AG04450 (cell line): ENCODE measurements at regions not wholly inside any gene's neighbourhood (a gene's known extent, or its start where the extent isn't known, plus 50 kb on each side); places are given as distances from the start of the nearest gene placed in this dataset.
A peak's percentile ranks its signal among the peaks of the same experiment; 100 is the strongest.
"Not testable (repeated sequence)": the region's sequence is repeated elsewhere in the genome, so short reads cannot be mapped to it uniquely, and the experiment has no call there.

Experiments used
- CTCF ChIA-PET: fragments of 300-600, 350-600 bp; formaldehyde crosslinking; extraction: SDS; loops from one replicate; lab custom pipeline; 2022; ENCODE audit warnings: antibody characterized with exemption, inconsistent platforms; lab: Charles Lee
- POLR2A ChIA-PET: fragments of 350-600 bp; formaldehyde crosslinking; extraction: SDS; loops from one replicate; lab custom pipeline; 2021; ENCODE audit warnings: antibody characterized with exemption, inconsistent platforms; lab: Yijun Ruan, JAX
- DNase-seq: peaks from one replicate; pipeline ENCODE4 v3.0.0-alpha.2; 2011; ENCODE audit warnings: low read depth, low spot score
- H3K27ac ChIP-seq: one replicate; pipeline ENCODE4 v1.5.1; 2012; ENCODE audit warnings: low read depth, low read length, control low read depth
- H3K27me3 ChIP-seq: one replicate; pipeline ENCODE4 v1.6.0; 2012; ENCODE audit warnings: low read length; ENCODE audit not compliant: control insufficient read depth, insufficient read depth
- H3K4me3 ChIP-seq: 2 replicates; pipeline ENCODE4 v1.5.1; 2011; ENCODE audit warnings: mild to moderate bottlenecking, low read depth, low read length, control low read depth
- H3K9me3 ChIP-seq: 2 replicates; pipeline ENCODE4 v1.5.1; 2012; ENCODE audit warnings: low read length; ENCODE audit not compliant: control insufficient read depth, insufficient read depth
- TF ChIP-seq, protein P1 (sequence below): IDR thresholded peaks from 2 replicates; pipeline ENCODE4 v1.5.1; 2011; ENCODE audit warnings: low read depth, low read length, control low read depth, inconsistent platforms

DNA sequence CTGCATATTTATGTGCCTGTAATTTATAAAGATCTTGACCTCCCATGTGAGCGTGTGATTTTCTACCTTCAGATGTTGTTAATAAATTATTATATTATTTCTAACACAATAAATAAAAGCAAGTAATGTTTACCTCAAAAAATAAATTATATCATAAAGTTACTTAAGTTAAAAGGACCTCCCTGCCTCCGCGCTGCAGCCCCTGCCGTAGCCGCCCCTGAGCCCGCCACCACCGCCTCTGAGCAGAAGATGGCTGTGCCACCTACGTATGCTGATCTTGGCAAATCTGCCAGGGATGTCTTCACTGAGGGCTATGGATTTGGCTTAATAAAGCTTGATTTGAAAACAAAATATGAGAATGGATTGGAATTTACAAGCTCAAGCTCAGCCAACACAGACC, 119.6 kb upstream of the BRWD3 start:
- DNase-seq: no peak
- TF ChIP-seq, protein P1, sequence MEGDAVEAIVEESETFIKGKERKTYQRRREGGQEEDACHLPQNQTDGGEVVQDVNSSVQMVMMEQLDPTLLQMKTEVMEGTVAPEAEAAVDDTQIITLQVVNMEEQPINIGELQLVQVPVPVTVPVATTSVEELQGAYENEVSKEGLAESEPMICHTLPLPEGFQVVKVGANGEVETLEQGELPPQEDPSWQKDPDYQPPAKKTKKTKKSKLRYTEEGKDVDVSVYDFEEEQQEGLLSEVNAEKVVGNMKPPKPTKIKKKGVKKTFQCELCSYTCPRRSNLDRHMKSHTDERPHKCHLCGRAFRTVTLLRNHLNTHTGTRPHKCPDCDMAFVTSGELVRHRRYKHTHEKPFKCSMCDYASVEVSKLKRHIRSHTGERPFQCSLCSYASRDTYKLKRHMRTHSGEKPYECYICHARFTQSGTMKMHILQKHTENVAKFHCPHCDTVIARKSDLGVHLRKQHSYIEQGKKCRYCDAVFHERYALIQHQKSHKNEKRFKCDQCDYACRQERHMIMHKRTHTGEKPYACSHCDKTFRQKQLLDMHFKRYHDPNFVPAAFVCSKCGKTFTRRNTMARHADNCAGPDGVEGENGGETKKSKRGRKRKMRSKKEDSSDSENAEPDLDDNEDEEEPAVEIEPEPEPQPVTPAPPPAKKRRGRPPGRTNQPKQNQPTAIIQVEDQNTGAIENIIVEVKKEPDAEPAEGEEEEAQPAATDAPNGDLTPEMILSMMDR: no peak
- ChIA-PET POLR2A (no interaction called here), CTCF (no interaction called here)
- Histone ChIP-seq H3K4me3 (no peak overlapping the region), H3K27me3 (no peaks in the 10 kb centered on the region), H3K9me3 (peaks cover 6% of the 10 kb centered on the region), H3K27ac (no peak overlapping the region)

DNA sequence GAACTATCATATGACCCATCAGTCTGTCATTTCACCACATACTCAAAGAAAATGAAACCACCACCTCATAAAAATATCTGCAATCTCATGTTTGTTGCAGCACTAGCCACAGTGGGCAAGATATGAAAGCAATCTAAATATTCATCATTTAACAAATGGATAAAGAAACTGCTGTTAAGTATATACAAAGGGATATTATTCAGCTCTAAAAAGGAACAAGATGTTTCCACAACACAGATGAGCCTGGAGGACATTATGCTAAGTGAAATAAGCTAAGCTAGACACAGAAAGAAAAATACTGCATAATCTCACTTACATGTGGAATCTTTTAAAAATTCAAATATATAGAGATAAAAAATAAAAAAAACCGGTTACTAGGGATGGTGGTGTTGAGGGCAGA, 108.2 kb upstream of the BRWD3 start:
- CTCF ChIA-PET: no interaction called here
- Histone ChIP-seq H3K27ac (no peak overlapping the region), H3K4me3 (no peak overlapping the region), H3K27me3 (no peaks in the 10 kb centered on the region), H3K9me3 (no peaks in the 10 kb centered on the region)
- DNase-seq: no peak
- TF ChIP-seq, protein P1: no peak
- POLR2A ChIA-PET: no interaction called here

DNA sequence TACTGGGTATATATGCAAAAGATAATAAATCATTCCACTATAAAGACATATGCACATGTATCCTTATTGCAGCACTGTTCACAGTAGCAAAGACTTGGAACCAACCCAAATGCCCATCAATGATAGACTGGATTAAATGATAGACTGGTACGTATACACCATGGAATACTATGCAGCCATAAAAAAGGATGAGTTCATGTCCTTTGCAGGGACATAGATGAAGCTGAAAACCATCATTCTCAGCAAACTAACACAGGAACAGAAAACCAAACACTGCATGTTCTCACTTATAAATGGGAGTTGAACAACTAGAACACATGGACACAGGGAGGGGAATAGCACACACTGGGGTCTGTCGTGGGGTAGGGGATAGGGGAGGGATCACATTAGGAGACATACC, 102.7 kb upstream of the BRWD3 start:
- DNase-seq, H3K27ac ChIP-seq, H3K9me3 ChIP-seq, H3K27me3 ChIP-seq, H3K4me3 ChIP-seq, POLR2A ChIA-PET, CTCF ChIA-PET: not testable (repeated sequence)

DNA sequence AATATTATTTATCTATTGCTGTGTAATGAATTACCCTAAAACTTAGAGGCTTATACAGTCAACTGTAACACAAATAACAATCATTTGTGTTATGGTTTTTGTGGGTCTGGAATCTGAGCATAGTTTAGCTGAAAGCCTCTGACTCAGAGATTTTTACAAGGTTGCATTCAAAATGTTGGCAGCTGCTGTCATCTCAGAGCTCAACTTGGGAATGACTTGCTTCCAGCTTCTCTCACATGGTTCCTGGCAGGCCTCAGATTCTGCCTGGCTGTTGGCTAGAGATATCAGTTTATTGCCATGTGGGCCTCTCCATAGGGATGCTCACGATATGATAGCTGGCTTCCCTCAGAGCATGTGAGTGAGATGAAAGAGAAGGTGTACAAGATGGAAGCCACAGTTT, 70.2 kb upstream of the BRWD3 start:
- DNase-seq: no peak
- H3K4me3 ChIP-seq: no peak overlapping the region
- no peaks in the 10 kb centered on the region for H3K9me3 ChIP-seq
- H3K27me3 ChIP-seq: no peaks in the 10 kb centered on the region
- ChIA-PET POLR2A (no interaction called here), CTCF (no interaction called here)
- no peak overlapping the region for H3K27ac ChIP-seq
- TF ChIP-seq, protein P1: no peak

DNA sequence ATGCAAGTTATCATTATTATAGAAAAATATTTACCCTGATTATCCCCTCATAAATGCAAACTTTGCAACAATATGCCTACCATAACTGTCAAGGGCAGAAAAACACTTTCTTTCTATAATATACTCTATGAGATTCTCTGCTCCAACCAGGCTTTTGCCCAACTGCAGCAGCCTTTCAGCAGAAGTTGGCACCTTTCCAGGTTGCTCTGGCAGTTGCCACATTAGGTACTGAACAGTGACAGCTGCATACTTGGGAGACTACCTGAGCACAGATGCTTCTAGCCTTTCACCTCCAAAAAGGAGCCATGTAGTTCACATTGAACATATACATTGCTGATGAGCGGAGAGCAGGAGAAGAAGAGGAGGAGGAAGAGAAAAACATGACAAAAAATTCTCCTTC, 69.5 kb upstream of the BRWD3 start:
- H3K27me3 ChIP-seq: no peaks in the 10 kb centered on the region
- ChIA-PET CTCF (no interaction called here), POLR2A (no interaction called here)
- TF ChIP-seq, protein P1: no peak
- no peak overlapping the region for H3K4me3 ChIP-seq
- no peaks in the 10 kb centered on the region for H3K9me3 ChIP-seq
- no peak for DNase-seq
- no peak overlapping the region for H3K27ac ChIP-seq

DNA sequence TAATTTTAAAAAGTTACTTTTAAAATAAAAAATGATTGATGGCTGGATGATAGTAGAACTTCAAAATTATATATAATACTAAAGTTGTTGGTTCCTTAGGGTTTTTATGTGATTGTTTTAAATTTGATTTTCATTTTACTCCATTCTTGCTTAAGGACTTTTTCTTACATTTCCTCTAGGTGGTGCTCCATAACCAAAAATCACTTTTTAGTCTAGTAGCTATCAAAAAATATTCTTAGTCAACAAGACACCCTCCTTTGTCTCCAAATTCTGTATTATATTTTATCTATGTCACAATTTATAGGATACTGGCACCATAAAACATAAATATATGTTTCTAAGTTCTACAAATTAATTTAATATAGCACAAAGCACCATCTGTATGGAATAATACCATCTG, 67.2 kb upstream of the BRWD3 start:
- no peaks in the 10 kb centered on the region for H3K9me3 ChIP-seq
- POLR2A ChIA-PET: no interaction called here
- no peak overlapping the region for H3K4me3 ChIP-seq
- no peaks in the 10 kb centered on the region for H3K27me3 ChIP-seq
- no peak for DNase-seq
- CTCF ChIA-PET: interaction anchor here (1.0 to 1.5 kb wide), 2 partner anchors 244 to 537 kb away, joined by 3 to 6 read pairs; no protein-coding TSS in a partner anchor
- no peak overlapping the region for H3K27ac ChIP-seq
- TF ChIP-seq, protein P1: peak; percentile 45
